ENCODE measurements at regions not wholly inside any gene's neighbourhood (a gene's known extent, or its start where the extent isn't known, plus 50 kb on each side); places are given as distances from the start of the nearest gene placed in this dataset.
"Not testable (repeated sequence)": the region's sequence is repeated elsewhere in the genome, so short reads cannot be mapped to it uniquely, and the experiment has no call there.

DNA sequence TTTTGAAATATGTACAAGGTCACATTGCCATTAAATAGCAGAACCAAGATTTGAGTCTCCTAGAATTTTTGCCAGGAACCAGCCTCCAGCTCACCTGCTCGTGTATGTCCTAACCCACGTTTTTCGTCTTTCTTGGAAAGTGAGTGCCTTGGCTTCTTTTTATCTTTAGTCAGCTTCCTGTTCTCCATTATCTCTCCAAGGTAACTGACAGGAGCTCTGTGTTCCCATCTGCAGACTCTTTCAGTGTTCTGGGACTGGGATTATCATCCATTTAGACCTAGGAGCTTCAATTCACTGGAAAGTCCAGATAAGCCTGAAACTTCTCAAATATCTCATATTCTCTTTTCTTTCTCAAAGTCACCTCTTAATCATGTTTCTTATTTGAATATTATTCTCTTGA lies 193.7 kb downstream of the ZIC5 start:
- DNase-seq (ENCODE audit: low spot score): no peak

DNA sequence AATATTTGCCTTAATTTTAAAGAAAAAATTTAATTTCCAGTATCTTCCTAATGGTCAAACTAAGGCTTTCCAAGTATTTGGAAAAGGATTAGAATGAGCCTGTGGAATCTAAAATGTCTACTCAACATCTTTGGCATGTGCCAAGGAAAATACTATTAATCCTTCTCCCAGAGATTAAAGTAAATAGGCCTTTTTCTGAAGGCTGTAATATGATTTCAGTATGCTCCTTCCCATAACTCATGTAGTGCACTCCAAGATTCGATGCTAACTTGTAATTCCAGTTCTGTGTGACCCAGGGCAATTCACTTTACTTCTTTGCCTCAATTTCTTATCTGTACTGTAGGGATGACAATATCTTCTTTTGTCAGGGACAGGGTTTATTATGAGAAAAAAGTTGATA lies 196.9 kb downstream of the ZIC5 start:
- DNase-seq (ENCODE audit: low spot score): no peak

DNA sequence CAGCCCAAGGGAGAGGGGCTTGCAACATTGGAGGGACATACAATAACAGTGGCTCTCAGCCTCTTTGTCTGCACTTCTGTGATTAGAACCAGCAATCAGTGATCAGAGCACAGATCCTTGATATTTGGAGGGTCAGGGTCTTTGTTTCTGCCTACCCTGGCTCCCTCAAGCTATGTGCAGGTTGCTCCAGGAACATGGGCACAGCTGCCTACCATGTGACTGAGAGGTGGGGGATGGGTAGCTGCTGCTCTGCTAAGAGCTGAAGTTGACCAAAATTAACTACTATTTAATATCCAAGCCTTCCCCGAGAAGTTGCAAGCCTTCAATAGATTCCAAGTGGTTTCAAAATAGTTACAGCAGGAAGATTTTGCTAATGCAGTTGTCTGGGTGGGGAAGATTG lies 202.6 kb downstream of the ZIC5 start:
- no peak for DNase-seq (ENCODE audit: low spot score)

DNA sequence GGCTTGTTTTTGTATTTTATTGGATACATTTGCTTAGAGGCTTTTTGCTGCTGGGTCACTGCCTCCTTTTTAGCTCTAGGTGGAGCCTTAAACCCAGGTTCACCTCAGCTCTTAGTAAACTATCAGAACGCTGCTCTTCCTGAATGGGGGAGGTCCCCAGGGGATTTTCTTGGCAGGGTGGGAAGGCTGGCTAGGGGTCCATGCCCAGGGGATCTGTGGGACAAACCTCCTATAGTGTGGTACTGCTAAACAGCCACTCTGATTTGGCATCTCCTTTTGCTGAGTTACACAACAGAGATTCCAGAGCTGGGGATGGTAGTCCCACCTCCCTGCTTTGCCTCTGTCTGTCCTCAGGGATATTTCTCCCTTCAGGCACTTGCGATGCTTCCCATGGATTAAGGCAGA lies 204.9 kb downstream of the ZIC5 start:
- DNase-seq (ENCODE audit: low spot score): no peak

DNA sequence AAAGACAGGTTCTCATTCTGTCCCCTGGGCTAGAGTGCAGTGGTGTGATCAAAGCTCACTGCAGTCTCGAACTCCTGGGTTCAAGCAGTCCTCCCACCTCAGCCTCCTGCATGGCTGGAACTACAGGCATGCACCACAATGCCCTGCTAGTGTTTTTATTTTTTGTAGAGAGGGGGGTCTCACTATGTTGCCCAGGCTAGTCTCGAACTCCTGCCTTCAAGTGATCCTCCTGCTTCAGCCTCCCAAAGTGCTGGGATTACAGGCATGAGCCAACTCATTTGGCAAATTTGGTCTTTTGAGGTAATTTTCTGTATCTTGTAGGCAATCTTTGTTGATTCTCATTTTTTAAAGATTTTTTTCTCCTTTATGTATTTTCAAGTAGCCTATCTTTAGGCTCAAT lies 205.7 kb downstream of the ZIC5 start:
- DNase-seq (ENCODE audit: low spot score): no peak

DNA sequence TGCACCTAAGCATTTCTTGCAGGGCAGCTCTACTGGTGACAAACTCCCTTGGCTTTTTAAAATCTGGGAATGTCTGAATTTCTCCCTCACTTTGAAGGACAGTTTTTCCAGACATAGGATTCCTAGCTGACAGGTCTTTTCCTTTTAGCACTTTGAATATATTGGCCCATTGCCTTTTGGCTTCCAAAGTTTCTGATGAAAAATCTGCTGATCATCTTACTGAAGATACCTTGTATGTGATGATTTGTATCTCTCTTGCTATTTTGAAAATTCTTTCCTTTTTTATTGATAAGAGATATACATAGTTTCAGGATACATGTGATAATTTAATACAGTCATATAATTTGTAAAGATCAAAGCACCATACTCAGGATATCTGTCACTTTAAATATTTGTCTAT lies 211.1 kb downstream of the ZIC5 start:
- no peak for DNase-seq (ENCODE audit: low spot score)

DNA sequence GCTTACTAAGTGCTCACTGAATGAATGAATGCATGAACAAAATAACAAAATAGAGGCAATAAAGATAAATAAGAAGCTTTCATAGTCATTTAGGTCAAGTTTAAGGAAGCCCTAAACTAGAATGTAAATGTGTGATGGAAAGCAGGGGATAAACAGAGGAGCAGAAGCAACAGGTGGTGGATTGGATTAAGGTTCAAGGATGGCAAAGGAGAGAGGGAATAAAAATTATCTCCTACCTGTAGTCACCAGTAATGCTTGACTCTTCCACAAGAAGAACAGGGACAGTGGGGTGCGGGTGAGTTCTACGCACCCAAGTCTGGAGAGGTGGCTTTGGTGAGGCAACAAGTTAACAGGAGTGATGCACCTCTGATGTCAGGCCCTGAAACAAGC lies 212.4 kb downstream of the ZIC5 start:
- no peak for DNase-seq (ENCODE audit: low spot score)

DNA sequence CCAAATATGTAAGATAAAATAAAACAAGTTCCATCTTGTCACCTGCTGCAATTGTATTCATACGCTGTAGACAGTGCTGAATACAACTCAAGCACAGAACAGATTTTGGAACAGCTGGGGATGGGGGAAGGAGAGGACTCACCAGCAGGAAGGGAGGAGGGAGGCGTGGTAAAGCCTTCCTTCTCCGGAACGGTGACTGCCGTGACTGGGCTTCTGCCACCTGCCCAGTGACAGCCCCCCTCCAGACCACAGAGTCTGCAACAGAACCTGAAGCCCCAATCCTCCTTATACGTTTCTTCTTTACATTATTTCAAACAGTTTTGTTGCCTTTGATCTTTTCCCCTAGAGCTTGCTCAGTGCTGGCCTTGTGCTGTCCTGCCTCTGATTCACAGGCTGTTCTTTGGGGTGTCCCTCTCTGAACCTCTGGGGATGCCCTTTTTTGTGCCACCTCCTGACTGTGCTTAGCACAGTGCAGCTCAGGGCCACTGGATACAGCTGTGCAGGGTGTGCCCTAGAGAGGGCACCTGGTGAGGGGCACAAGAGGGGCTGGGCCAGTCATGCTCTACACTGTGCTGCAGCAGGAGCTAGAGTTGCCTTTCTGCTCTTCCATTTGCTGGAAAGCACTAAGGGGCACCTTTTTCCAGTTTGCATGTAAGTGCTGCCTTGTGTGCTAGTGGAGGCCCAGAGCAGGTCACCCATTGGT lies 213.0 kb downstream of the ZIC5 start:
- DNase-seq (ENCODE audit: low spot score): no peak

DNA sequence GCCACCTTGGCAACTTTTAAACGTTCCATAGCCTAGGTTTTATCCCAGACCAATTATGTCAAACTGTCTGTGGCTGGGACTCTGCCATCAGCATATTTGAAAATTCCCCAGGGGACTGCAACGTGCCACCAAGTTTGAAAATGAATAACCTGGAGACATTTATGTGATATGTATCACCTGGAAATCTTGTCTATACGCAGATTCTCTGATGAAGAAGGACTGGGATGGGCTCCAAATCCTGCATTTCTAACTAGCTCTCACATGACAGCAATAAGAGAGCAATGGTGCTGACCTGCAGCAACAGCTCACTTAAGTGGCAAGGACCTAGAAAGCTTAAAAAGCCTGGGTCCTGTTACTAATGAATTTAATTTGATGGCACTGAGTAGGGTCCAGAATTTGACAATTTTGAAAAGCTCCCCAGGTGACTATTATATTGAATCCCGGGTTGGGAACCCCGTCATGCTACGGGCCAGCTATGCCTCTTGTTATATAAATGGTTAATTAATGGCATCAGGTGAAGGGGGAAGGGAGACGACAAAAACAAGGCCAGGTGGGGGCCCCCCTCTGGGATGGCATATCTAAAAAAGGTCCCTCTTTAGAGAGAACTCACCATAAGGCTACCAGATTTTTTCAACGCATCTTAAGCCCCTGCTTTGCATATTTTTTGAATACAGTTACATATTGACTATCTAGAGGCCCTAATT lies 213.7 kb downstream of the ZIC5 start:
- no peak for DNase-seq (ENCODE audit: low spot score)

DNA sequence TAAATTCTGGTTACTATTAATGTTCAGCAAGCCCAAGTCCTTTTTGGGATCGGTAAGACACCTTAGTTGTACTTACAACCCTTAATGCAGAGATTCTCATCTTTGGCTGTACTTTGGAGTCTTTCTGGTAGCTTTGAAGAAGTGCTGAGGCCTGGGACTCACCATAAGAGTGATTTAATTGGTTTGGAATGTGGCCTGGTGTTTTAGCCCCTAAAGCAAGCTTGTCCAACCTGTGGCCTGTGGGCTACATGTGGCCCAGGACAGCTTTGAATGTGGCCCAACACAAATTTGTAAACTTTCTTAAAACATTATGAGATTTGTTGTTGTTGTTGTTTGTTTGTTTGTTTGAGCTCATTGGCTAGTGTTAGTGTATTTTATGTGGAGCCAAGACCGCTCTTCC lies 215.3 kb downstream of the ZIC5 start:
- DNase-seq (ENCODE audit: low spot score): no peak

DNA sequence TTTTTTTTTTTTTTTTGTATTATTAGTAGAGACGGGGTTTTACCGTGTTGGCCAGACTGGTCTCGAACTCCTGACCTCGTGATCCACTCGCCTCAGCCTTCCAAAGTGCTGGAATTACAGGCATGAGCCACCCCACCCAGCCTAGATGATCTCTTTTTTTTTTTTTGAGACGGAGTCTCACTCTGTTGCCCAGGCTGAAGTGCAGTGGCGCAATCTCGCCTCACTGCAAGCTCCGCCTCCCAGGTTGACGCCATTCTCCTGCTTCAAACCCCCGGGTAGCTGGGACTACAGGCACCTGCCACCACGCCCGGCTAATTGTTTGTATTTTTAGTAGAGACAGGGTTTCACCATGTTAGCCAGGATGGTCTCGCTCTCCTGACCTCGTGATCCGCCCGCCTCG lies 216.8 kb downstream of the ZIC5 start:
- not testable (repeated sequence) for DNase-seq (ENCODE audit: low spot score)

DNA sequence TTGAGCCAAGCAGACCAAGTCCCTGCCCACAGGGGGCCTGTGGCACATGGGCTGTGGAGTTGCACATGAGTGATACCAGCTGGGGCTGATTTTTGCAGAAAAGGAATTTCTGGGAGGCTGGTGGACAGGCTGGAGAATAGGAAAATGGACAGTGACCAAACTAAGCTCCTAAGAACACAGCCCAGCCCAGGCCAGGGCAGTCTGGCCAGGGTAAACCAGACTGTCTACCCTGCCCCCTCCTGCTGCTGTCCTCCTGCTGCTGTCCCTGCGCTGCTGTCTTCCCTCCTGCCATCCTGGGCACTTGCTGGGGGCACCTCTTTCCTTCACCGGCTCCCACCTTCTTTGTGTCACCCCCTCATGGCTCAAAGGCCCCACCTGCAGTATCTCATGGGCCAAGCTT lies 219.2 kb downstream of the ZIC5 start:
- no peak for DNase-seq (ENCODE audit: low spot score)

DNA sequence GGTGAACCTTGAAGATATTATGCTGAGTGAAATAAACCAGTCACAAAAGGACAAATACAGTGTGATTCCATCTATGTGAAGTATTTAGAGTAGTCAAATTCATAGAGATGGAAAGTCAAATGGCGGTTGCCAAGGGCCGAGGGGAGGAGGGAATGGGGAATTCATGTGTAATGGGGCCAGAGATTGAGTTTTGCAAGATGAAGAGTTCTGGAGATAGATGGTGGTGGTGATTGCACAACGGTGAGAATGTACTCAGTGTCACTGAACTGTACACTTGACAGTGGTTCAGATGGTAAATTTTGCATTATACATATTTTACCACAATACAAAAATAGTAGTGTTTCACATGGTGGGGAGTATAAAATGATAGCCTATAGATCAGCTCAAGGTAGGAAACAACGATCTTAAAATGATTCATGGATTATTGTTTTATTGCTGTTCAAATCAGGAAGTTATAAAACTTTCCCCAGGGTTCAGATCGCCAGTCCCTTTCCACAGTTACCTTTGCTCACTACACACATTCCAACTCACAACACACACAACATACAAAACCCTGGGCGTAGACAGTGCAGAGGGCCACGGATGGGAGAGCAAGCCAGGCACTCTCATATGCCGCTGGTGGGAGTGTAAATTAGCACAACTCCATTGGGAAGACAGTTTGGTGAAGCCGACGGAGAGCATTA lies 219.9 kb downstream of the ZIC5 start:
- no peak for DNase-seq (ENCODE audit: low spot score)

DNA sequence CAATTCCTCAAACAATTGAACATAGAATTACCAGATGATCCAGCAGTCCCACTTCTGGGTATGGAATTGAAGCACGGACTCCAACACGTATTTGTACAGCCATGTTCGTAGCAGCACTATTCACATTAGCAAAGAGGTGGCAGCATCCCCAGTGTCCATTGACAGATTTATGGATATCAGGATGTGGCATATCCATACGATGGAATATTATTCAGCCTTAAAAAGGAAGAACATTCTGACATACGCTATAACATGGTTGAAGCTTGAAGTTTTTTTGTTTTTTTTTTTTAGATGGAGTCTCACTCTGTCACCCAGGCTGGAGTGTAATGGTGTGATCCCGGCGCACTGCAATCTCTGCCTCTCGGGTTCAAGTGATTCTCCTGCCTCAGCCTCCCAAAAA lies 220.6 kb downstream of the ZIC5 start:
- no peak for DNase-seq (ENCODE audit: low spot score)

DNA sequence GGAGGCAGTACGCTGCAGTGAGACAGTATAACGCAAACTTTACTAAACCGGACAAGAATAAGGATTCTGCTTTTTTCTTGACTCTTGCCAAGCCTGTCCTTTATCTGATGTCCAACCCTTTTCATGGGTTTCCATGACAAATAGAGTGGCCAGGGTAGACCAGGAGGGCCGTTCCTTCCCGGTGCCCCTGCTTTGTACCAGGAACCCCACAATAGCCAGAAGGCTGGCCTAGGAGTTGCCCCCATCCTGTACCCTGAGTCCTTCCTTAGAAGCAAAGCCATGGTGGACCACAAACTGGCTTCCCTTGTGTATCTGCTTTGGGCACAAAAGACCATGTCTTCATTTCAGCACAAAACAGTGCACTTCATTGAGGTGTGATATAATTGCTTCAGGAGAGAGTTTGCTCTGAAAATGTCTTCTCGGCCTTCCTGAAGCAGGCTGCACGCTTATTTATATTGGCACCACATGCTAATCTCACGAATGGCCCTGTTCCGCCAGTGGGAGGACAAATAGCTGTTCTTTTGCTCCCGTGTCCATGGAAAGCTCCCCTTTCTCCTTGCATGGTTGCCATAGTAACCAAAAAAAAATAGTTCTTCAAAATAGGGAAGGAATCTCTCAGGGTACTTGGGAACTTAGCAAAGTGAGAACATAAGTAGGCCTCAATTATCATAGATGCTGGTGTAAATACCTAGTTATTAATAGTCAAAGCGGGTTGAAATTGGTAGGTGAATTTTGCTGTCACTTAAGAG lies 222.1 kb downstream of the ZIC5 start:
- no peak for DNase-seq (ENCODE audit: low spot score)

DNA sequence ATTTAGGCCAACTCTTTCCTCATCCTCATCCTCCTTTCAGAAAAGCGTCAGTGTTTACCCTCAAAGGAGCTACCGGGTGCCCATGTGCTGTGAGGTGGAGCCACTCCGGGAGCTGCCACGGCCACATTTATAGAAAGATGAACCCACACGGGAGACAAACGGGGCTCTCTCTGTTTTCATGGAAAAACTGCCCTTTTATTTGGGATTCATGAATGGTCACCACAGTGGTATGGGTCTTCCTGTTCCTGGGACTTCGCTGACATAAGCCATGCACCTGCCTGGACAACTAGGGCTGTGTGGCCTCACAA lies 224.2 kb downstream of the ZIC5 start:
- DNase-seq (ENCODE audit: low spot score): no peak

DNA sequence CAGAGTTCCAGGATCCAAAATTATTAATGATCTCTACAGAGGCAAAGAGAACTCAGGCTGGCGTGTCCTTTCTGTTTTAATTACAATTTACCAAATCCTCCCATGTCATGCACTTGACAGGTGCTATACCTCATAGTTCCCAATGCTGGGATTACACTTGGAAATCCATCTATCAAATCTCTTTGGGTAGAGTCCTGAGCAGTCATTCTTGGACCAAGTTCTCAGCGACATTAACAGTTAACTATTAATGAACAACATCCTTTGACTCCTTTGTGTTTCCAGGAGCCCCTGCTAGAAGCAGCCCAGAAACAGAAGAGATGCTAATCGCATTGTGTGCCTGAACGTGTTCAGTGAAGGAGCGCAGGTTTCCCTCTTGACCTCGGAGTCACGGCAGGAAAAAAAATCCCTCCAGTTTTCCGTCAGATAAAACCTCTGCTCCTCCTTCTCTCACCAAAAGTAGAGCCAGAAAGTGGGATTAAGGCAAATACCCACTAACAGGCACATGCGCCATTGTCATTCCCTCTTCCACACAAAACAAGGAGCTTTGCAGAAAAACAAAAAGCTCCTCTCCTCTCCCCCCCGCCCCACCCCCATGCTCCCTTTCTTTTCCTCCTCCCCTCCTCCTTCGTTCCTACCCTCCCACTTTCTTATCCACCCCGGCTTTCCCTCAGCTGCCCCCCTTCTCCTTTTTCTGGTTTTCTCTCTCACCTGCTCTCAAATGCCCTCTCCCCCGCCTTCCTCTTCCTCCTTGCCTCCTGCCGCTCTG lies 224.7 kb downstream of the ZIC5 start:
- no peak for DNase-seq (ENCODE audit: low spot score)

DNA sequence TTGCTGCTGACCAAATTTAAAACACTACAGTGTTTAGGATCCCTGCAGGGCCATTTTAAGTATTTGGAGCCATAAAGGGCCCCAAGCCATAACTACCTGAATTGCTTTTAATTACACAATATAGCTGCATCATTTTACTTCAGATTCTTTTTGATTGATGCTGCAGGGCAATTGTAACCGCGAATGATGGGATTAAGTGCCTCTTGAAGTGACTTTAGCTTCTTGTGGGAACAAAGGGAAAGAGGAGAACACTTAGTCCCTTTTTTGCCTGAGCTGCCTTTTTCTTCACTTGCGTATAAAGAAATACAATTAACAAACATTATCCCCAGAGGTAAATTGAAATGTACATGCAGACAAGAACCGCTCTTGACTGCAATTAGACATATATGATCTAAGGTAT lies 228.5 kb downstream of the ZIC5 start:
- DNase-seq (ENCODE audit: low spot score): no peak

DNA sequence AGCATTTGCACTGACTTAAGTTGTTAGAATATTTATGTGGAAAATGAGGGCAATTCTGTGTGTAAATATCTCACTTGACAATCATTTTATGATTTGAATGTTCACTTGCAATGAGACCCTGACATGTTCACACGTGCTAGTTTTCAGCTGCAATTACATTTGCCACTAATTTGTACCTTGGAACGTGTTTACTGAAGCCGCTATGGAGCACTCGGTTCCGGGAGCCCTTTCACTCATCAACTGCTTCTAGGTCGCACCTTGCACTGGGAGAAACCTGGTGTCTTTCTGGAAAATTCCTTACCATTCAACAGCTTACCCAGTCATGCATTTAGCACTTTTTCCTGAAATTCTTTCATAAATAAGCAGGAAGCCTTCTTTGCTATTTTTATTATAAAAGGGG lies 229.6 kb downstream of the ZIC5 start:
- DNase-seq (ENCODE audit: low spot score): no peak

DNA sequence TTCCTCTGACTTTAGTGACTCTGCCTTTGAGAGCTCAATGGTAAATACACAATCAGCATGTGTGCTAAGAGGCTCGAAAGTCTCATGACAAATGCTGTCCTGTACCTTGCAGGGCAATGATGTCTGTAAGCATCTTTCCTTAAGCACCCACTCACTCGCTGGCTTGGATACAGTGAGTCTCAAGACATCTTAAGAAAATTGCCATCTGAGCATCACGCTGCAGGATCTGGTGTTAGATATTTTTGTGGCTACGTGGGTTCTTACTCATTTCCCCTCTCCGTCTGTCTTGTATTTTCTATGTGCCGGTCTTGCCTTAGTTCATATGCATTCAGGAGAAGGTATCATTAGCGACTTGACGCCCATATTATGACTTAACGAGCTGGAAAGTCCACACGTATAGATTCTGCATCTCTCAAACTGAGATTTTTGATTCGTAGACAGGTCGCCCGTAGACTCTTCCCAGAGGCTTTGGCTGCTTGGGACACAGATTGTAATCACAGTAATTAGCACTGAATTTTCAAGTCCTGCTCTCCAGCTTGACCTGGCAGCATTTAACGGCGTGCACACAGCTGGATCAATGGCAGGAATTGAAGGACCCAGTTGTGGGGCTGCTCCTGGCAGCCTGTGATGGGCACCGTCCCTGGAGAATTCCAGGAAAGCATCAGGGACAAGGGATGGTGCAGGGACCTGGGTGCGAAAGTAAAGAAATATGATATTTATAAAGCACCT lies 231.2 kb downstream of the ZIC5 start:
- DNase-seq (ENCODE audit: low spot score): no peak

DNA sequence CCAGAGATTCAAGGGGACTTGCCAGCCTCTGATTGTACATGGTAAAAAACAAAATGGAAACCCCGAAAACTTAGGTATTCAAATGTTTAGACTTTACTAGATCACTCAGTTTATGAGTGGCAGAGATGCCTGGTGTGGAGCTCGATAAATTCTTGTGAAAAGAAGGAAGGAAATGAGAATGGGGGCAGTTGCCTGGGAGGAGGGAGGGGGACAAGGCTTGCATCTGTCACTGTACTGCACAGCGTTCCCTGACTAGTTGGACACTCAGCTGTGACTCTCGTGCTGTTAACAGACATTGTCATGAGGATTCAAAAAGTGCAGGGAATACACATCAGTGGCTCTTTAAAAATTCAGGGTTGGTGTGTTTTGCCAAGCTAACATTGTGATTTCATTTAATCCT lies 232.9 kb downstream of the ZIC5 start:
- DNase-seq (ENCODE audit: low spot score): no peak

All from ureter (tissue), 1 donor.